ENCODE measurements at regions not wholly inside any gene's neighbourhood (a gene's known extent, or its start where the extent isn't known, plus 50 kb on each side); places are given as distances from the start of the nearest gene placed in this dataset.

DNA sequence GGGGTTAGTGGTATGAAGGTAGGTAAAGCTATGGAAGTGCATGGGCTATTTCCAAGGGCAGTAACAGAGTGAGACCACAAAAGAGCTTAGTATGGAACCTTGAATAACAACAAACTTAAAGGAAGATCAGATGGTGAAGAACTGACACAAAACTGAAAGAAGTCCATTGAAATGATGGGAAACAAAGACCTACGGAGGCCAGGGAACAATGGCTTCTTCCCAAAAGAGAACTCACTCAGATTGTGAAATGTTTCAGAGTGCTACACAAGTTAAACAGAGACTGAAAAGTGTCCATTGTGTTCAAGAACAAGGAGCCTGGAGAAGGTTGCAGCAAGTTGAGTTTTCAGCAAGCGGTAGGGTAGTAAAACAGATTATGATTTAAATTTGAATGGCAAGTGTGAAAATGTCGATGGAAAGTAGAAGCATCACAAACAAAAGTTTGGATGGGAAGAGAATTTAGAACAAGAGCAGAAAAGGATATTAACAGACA lies 700.0 kb upstream of the NXPH2 start:
- ChIA-PET CTCF (ENCODE audit: low intra/inter-chr PET ratio) (no interaction called here), POLR2A (no interaction called here)
- H3K27me3 ChIP-seq (ENCODE audit: control insufficient read depth in 2 of 2, insufficient read depth in 2 of 2, low read length in 2 of 2), result no peaks in the 10 kb centered on the region
- H3K9ac ChIP-seq (ENCODE audit: insufficient read depth in 1 of 2, low read depth in 2 of 2, low read length in 2 of 2), result no peak overlapping the region
- WGBS (ENCODE audit: insufficient coverage, low coverage, missing lambda C conversion rate), result 19% methylated on average over 3 of the region's 3 CpGs
- no peak overlapping the region for H3K4me3 ChIP-seq
- H3K27ac ChIP-seq (ENCODE audit: extremely low read depth, low read depth, low read length), result no peak overlapping the region
- peaks cover 3% of the 10 kb centered on the region; the same call in 1 of the 2 replicates for H3K9me3 ChIP-seq (replicated peaks; ENCODE audit: control insufficient read depth, insufficient read depth, low read depth, low read length)
- no peaks in the 10 kb centered on the region for H3K9me1 ChIP-seq (ENCODE audit: control insufficient read depth, insufficient read depth, low read length)
- ATAC-seq, result no peak
- no peaks in the 10 kb centered on the region for H4K20me1 ChIP-seq (replicated peaks; ENCODE audit: control insufficient read depth, insufficient read depth, low read length)
- BruUV-seq (replicated peaks), result no TSS peak
- no peak for FAIRE-seq
- no peak for TF ChIP-seq DPF2 (IDR thresholded peaks at IDR 0.05)
- TF ChIP-seq NEUROD1 (IDR thresholded peaks at IDR 0.05; ENCODE audit: borderline replicate concordance, low read depth, low read length, partially characterized antibody), result no peak
- TF ChIP-seq ETV6 (IDR thresholded peaks at IDR 0.05; ENCODE audit: borderline replicate concordance in 1 of 2, low read depth in 2 of 2, low read length in 1 of 2), result no peak
- no peak for TF ChIP-seq ETV6 (CRISPR knock-in tag; IDR thresholded peaks at IDR 0.05; ENCODE audit: borderline replicate concordance)
- H3K4me2 ChIP-seq (ENCODE audit: insufficient read depth, low read length), result no peak overlapping the region
- intact Hi-C loops (cut with micrococcal nuclease) (no loop called here), in situ Hi-C loops (cut with MboI) (no loop called here)
- DNase-seq (ENCODE audit: extremely low read depth in 1 of 4, low spot score in 3 of 4), result no peak
- no peaks in the 10 kb centered on the region for H3K36me3 ChIP-seq (ENCODE audit: control insufficient read depth, insufficient read depth, low read length)
- H3K4me1 ChIP-seq (replicated peaks in 1 of 2; ENCODE audit: control insufficient read depth in 2 of 2, insufficient read depth in 2 of 2, low read length in 2 of 2), result no peaks in the 10 kb centered on the region
- no peaks in the 10 kb centered on the region for H3K79me2 ChIP-seq (ENCODE audit: control insufficient read depth, insufficient read depth, low read length)
- no peak overlapping the region for H2AFZ ChIP-seq (ENCODE audit: low read depth, low read length)

GRCh38 chr2:139478165-139478914 lies 698.1 kb upstream of the NXPH2 start:
- Histone ChIP-seq H3K27ac (ENCODE audit: extremely low read depth, low read depth, low read length) (no peak overlapping the region), H3K9ac (ENCODE audit: insufficient read depth in 1 of 2, low read depth in 2 of 2, low read length in 2 of 2) (no peak overlapping the region), H3K9me1 (ENCODE audit: control insufficient read depth, insufficient read depth, low read length) (no peaks in the 10 kb centered on the region), H3K36me3 (ENCODE audit: control insufficient read depth, insufficient read depth, low read length) (no peaks in the 10 kb centered on the region), H3K27me3 (ENCODE audit: control insufficient read depth in 2 of 2, insufficient read depth in 2 of 2, low read length in 2 of 2) (no peaks in the 10 kb centered on the region), H3K4me3 (no peak overlapping the region), H2AFZ (ENCODE audit: low read depth, low read length) (no peak overlapping the region), H4K20me1 (replicated peaks; ENCODE audit: control insufficient read depth, insufficient read depth, low read length) (no peaks in the 10 kb centered on the region), H3K4me1 (replicated peaks in 1 of 2; ENCODE audit: control insufficient read depth in 2 of 2, insufficient read depth in 2 of 2, low read length in 2 of 2) (no peaks in the 10 kb centered on the region), H3K4me2 (ENCODE audit: insufficient read depth, low read length) (no peak overlapping the region), H3K9me3 (replicated peaks; ENCODE audit: control insufficient read depth, insufficient read depth, low read depth, low read length) (peaks cover 3% of the 10 kb centered on the region; the same call in 1 of the 2 replicates), H3K79me2 (ENCODE audit: control insufficient read depth, insufficient read depth, low read length) (no peaks in the 10 kb centered on the region)
- in situ Hi-C loops (cut with MboI) (no loop called here), intact Hi-C loops (cut with micrococcal nuclease) (no loop called here)
- no TSS peak for BruUV-seq (replicated peaks)
- WGBS (ENCODE audit: insufficient coverage, low coverage, missing lambda C conversion rate), result 2% methylated on average over 3 of the region's 3 CpGs
- FAIRE-seq (no peak), ATAC-seq (no peak), DNase-seq (ENCODE audit: extremely low read depth in 1 of 4, low spot score in 3 of 4) (no peak)
- TF ChIP-seq, protein P1, sequence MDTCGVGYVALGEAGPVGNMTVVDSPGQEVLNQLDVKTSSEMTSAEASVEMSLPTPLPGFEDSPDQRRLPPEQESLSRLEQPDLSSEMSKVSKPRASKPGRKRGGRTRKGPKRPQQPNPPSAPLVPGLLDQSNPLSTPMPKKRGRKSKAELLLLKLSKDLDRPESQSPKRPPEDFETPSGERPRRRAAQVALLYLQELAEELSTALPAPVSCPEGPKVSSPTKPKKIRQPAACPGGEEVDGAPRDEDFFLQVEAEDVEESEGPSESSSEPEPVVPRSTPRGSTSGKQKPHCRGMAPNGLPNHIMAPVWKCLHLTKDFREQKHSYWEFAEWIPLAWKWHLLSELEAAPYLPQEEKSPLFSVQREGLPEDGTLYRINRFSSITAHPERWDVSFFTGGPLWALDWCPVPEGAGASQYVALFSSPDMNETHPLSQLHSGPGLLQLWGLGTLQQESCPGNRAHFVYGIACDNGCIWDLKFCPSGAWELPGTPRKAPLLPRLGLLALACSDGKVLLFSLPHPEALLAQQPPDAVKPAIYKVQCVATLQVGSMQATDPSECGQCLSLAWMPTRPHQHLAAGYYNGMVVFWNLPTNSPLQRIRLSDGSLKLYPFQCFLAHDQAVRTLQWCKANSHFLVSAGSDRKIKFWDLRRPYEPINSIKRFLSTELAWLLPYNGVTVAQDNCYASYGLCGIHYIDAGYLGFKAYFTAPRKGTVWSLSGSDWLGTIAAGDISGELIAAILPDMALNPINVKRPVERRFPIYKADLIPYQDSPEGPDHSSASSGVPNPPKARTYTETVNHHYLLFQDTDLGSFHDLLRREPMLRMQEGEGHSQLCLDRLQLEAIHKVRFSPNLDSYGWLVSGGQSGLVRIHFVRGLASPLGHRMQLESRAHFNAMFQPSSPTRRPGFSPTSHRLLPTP (IDR thresholded peaks at IDR 0.05; ENCODE audit: borderline replicate concordance, extremely low read depth, insufficient read length), result no peak
- ChIA-PET POLR2A (no interaction called here), CTCF (ENCODE audit: low intra/inter-chr PET ratio) (interaction anchor here (0.6 kb wide), 1 partner anchor 9 kb away, joined by 3 read pairs; no protein-coding TSS in a partner anchor)
